ENCODE measurements at regions not wholly inside any gene's neighbourhood (a gene's known extent, or its start where the extent isn't known, plus 50 kb on each side); places are given as distances from the start of the nearest gene placed in this dataset.

DNA sequence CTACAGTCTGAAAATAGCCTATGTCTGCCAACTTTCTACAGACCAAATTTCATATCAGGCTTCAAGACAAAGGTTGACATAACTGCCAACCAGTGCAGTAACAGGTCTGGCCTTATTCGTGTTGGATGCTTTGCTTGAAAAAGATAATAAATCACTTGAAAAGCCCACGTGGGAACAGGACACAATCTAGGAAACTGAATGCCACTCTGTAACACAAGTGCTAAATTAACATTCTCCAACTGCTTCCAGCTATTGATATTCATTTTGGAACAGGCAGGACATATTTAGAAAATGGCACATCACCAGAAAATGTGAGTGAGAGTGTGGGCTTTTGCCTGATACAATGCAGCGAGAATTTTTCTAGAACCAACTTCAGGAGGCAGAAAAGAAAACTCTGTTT, 165.9 kb upstream of the CCDC150 start:
- H3K27ac ChIP-seq (ENCODE audit: low read length): no peak overlapping the region

GRCh38 chr2:196475611-196476010, 163.9 kb upstream of the CCDC150 start:
- Histone ChIP-seq H3K4me3 (ENCODE audit: low read length) (no peak overlapping the region), H3K9ac (ENCODE audit: low read length) (no peak overlapping the region), H4K20me1 (ENCODE audit: insufficient read depth, low read length) (no peaks in the 10 kb centered on the region), H3K27me3 (ENCODE audit: low read depth, low read length) (no peaks in the 10 kb centered on the region), H3K9me3 (ENCODE audit: insufficient read depth, low read length) (no peaks in the 10 kb centered on the region), H3K27ac (ENCODE audit: low read length) (no peak overlapping the region), H3K79me2 (ENCODE audit: low read length) (no peaks in the 10 kb centered on the region), H3K4me2 (ENCODE audit: low read length) (no peak overlapping the region), H2AFZ (ENCODE audit: low read depth, low read length) (no peak overlapping the region), H3K4me1 (ENCODE audit: low read length) (no peaks in the 10 kb centered on the region), H3K36me3 (replicated peaks; ENCODE audit: low read depth, low read length) (no peaks in the 10 kb centered on the region)
- TF ChIP-seq, protein P1, sequence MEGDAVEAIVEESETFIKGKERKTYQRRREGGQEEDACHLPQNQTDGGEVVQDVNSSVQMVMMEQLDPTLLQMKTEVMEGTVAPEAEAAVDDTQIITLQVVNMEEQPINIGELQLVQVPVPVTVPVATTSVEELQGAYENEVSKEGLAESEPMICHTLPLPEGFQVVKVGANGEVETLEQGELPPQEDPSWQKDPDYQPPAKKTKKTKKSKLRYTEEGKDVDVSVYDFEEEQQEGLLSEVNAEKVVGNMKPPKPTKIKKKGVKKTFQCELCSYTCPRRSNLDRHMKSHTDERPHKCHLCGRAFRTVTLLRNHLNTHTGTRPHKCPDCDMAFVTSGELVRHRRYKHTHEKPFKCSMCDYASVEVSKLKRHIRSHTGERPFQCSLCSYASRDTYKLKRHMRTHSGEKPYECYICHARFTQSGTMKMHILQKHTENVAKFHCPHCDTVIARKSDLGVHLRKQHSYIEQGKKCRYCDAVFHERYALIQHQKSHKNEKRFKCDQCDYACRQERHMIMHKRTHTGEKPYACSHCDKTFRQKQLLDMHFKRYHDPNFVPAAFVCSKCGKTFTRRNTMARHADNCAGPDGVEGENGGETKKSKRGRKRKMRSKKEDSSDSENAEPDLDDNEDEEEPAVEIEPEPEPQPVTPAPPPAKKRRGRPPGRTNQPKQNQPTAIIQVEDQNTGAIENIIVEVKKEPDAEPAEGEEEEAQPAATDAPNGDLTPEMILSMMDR (IDR thresholded peaks at IDR 0.05; ENCODE audit: low read depth, low read length): no peak
- TF ChIP-seq EZH2phosphoT487 (IDR thresholded peaks at IDR 0.05; ENCODE audit: low read depth): no peak

More for the DNA sequence above, 165.9 kb upstream of the CCDC150 start:
- no peaks in the 10 kb centered on the region for H3K9me3 ChIP-seq (ENCODE audit: insufficient read depth, low read length)
- H4K20me1 ChIP-seq (ENCODE audit: insufficient read depth, low read length): no peaks in the 10 kb centered on the region
- H3K9ac ChIP-seq (ENCODE audit: low read length): no peak overlapping the region
- H3K79me2 ChIP-seq (ENCODE audit: low read length): no peaks in the 10 kb centered on the region
- H3K36me3 ChIP-seq (replicated peaks; ENCODE audit: low read depth, low read length): no peaks in the 10 kb centered on the region
- TF ChIP-seq, protein P1 (IDR thresholded peaks at IDR 0.05; ENCODE audit: low read depth, low read length): no peak
- no peak for TF ChIP-seq EZH2phosphoT487 (IDR thresholded peaks at IDR 0.05; ENCODE audit: low read depth)
- H2AFZ ChIP-seq (ENCODE audit: low read depth, low read length): no peak overlapping the region
- no peaks in the 10 kb centered on the region for H3K4me1 ChIP-seq (ENCODE audit: low read length)
- H3K27me3 ChIP-seq (ENCODE audit: low read depth, low read length): no peaks in the 10 kb centered on the region
- H3K4me2 ChIP-seq (ENCODE audit: low read length): no peak overlapping the region
- H3K4me3 ChIP-seq (ENCODE audit: low read length): no peak overlapping the region

- H3K27me3 ChIP-seq (ENCODE audit: low read depth, low read length): no peaks in the 10 kb centered on the region; the same call in 1 of the 2 replicates
- H3K9ac ChIP-seq (ENCODE audit: low read length): no peak overlapping the region
- no peaks in the 10 kb centered on the region for H3K79me2 ChIP-seq (ENCODE audit: low read length)
- no peak overlapping the region for H2AFZ ChIP-seq (ENCODE audit: low read depth, low read length)
- H3K4me2 ChIP-seq (ENCODE audit: low read length): no peak overlapping the region
- H3K4me3 ChIP-seq (ENCODE audit: low read length): no peak overlapping the region
- no peaks in the 10 kb centered on the region for H3K9me3 ChIP-seq (ENCODE audit: insufficient read depth, low read length)
- no peak overlapping the region for H3K27ac ChIP-seq (ENCODE audit: low read length)
- TF ChIP-seq, protein P1 (IDR thresholded peaks at IDR 0.05; ENCODE audit: low read depth, low read length): no peak
- no peak for TF ChIP-seq EZH2phosphoT487 (IDR thresholded peaks at IDR 0.05; ENCODE audit: low read depth)
- H4K20me1 ChIP-seq (ENCODE audit: insufficient read depth, low read length): no peaks in the 10 kb centered on the region
- no peaks in the 10 kb centered on the region for H3K4me1 ChIP-seq (ENCODE audit: low read length)
- H3K36me3 ChIP-seq (replicated peaks; ENCODE audit: low read depth, low read length): no peaks in the 10 kb centered on the region
These were observed 160.9 kb upstream of the CCDC150 start for GRCh38 chr2:196478588-196478987.

GRCh38 chr2:196479350-196479749, 160.2 kb upstream of the CCDC150 start:
- Histone ChIP-seq H3K4me3 (ENCODE audit: low read length) (no peak overlapping the region), H4K20me1 (ENCODE audit: insufficient read depth, low read length) (no peaks in the 10 kb centered on the region), H3K27ac (ENCODE audit: low read length) (no peak overlapping the region), H3K36me3 (replicated peaks; ENCODE audit: low read depth, low read length) (no peaks in the 10 kb centered on the region), H3K4me2 (ENCODE audit: low read length) (no peak overlapping the region), H3K4me1 (ENCODE audit: low read length) (no peaks in the 10 kb centered on the region), H3K9me3 (ENCODE audit: insufficient read depth, low read length) (no peaks in the 10 kb centered on the region), H3K27me3 (ENCODE audit: low read depth, low read length) (no peaks in the 10 kb centered on the region; the same call in 1 of the 2 replicates), H3K9ac (ENCODE audit: low read length) (no peak overlapping the region), H3K79me2 (ENCODE audit: low read length) (no peaks in the 10 kb centered on the region), H2AFZ (ENCODE audit: low read depth, low read length) (no peak overlapping the region)
- TF ChIP-seq, protein P1 (IDR thresholded peaks at IDR 0.05; ENCODE audit: low read depth, low read length): no peak
- no peak for TF ChIP-seq EZH2phosphoT487 (IDR thresholded peaks at IDR 0.05; ENCODE audit: low read depth)

Measured in OCI-LY3 (cell line).